RWPE1 (cell line): ENCODE measurements at regions not wholly inside any gene's neighbourhood (a gene's known extent, or its start where the extent isn't known, plus 50 kb on each side); places are given as distances from the start of the nearest gene placed in this dataset.
A peak's percentile ranks its signal among the peaks of the same experiment; 100 is the strongest.

Experiments
- CTCF ChIA-PET: fragments of 350-600 bp; sonication (Branson Sonifier 250); formaldehyde crosslinking; extraction: SDS; loops from one replicate; lab custom pipeline; 2021; lab: Yijun Ruan, JAX
- POLR2A ChIA-PET: fragments of 400-600 bp; formaldehyde crosslinking; extraction: SDS; loops from one replicate; lab custom pipeline; 2020; ENCODE audit warnings: antibody characterized with exemption; ENCODE audit not compliant: low non-redundant PET; lab: Yijun Ruan, JAX
- DNase-seq: peaks from one replicate; pipeline ENCODE4 v3.0.0; 2012; ENCODE audit warnings: low spot score
- H3K27ac ChIP-seq: fragments of 450-650 bp; 2 replicates; pipeline ENCODE4 v1.5.1; 2017
- CTCF ChIP-seq: fragments of 450-650 bp; conservative IDR thresholded peaks from 2 replicates; pipeline ENCODE4 v1.5.1; 2017; ENCODE audit warnings: low read depth, mild to moderate bottlenecking

- peak overlapping the region; percentile 72 for H3K27ac ChIP-seq
- no peak for TF ChIP-seq CTCF
- DNase-seq, result no peak
- ChIA-PET CTCF (interaction anchor here (0.6 kb wide), 2 partner anchors 84 to 100 kb away, joined by 3 to 4 read pairs; no protein-coding TSS in a partner anchor), POLR2A (no interaction called here)
Observed at GRCh38 chr7:130843703-130844102, 109.7 kb upstream of the KLF14 start.

- TF ChIP-seq CTCF, result no peak
- peak; percentile 72 for DNase-seq
- CTCF ChIA-PET, result no interaction called here
- POLR2A ChIA-PET, result no interaction called here
- peak overlapping the region; percentile 99 for H3K27ac ChIP-seq
Observed at GRCh38 chr7:130844811-130845580, 111.0 kb upstream of the KLF14 start.

- no peak for TF ChIP-seq CTCF
- ChIA-PET POLR2A (no interaction called here), CTCF (interaction anchor here (0.5 kb wide), 1 partner anchor 577 kb away, joined by 3 read pairs; no protein-coding TSS in a partner anchor)
- DNase-seq, result peak; percentile 86
- H3K27ac ChIP-seq, result peak overlapping the region; percentile 99
Observed at GRCh38 chr7:130845581-130846085, 111.6 kb upstream of the KLF14 start.

- H3K27ac ChIP-seq, result no peak overlapping the region; the same call in 1 of the 2 replicates
Observed at GRCh38 chr7:130849604-130850003, 115.6 kb upstream of the KLF14 start.

GRCh38 chr7:130850956-130851355, 116.9 kb upstream of the KLF14 start:
- no peak overlapping the region for H3K27ac ChIP-seq
- ChIA-PET POLR2A (no interaction called here), CTCF (interaction anchor here (0.6 kb wide), 1 partner anchor 208 kb away, joined by 3 read pairs; no protein-coding TSS in a partner anchor)
- no peak for TF ChIP-seq CTCF
- DNase-seq, result no peak

More at GRCh38 chr7:130849604-130850003, 115.6 kb upstream of the KLF14 start:
- no peak for DNase-seq
- ChIA-PET POLR2A (no interaction called here), CTCF (interaction anchor here (1.2 kb wide), 1 partner anchor 91 kb away, joined by 3 read pairs; no protein-coding TSS in a partner anchor)
- TF ChIP-seq CTCF, result no peak

- DNase-seq, result no peak
- CTCF ChIA-PET, result no interaction called here
- POLR2A ChIA-PET, result no interaction called here
- H3K27ac ChIP-seq, result peak overlapping the region; percentile 92
- TF ChIP-seq CTCF, result no peak
Observed at GRCh38 chr7:130852867-130853266, 118.9 kb upstream of the KLF14 start.
